IPS-18c (cell line): ENCODE measurements at regions not wholly inside any gene's neighbourhood (a gene's known extent, or its start where the extent isn't known, plus 50 kb on each side); places are given as distances from the start of the nearest gene placed in this dataset.
"Not testable (repeated sequence)": the region's sequence is repeated elsewhere in the genome, so short reads cannot be mapped to it uniquely, and the experiment has no call there.

Source experiments
- H3K4me3 ChIP-seq: 2 replicates; pipeline ENCODE4 v1.7.0; 2013; ENCODE audit warnings: low read depth, mild to moderate bottlenecking, low read length, moderate library complexity; ENCODE audit not compliant: insufficient read depth
- H3K9me3 ChIP-seq: one replicate; pipeline ENCODE4 v1.6.1; 2013; ENCODE audit warnings: mild to moderate bottlenecking, low read length, moderate library complexity; ENCODE audit not compliant: control insufficient read depth, insufficient read depth

- Histone ChIP-seq H3K9me3 (peaks cover 4% of the 10 kb centered on the region), H3K4me3 (no peak overlapping the region)
Observed at GRCh38 chr4:54449999-54450398, 207.8 kb upstream of the KIT start.

GRCh38 chr4:54466960-54467359, 190.8 kb upstream of the KIT start:
- not testable (repeated sequence) for H3K4me3 ChIP-seq, H3K9me3 ChIP-seq

- H3K4me3 ChIP-seq: no peak overlapping the region
- no peaks in the 10 kb centered on the region for H3K9me3 ChIP-seq
Observed at GRCh38 chr4:54473077-54473545, 184.6 kb upstream of the KIT start.

- H3K9me3 ChIP-seq: no peaks in the 10 kb centered on the region
Observed at GRCh38 chr4:54473798-54474197, 184.0 kb upstream of the KIT start.

GRCh38 chr4:54475546-54475945, 182.2 kb upstream of the KIT start:
- Histone ChIP-seq H3K9me3 (no peaks in the 10 kb centered on the region), H3K4me3 (no peak overlapping the region)

More at GRCh38 chr4:54473798-54474197, 184.0 kb upstream of the KIT start:
- H3K4me3 ChIP-seq: no peak overlapping the region

GRCh38 chr4:54482529-54483200, 175.1 kb upstream of the KIT start:
- no peak overlapping the region for H3K4me3 ChIP-seq
- H3K9me3 ChIP-seq: no peaks in the 10 kb centered on the region

- Histone ChIP-seq H3K4me3 (no peak overlapping the region), H3K9me3 (no peaks in the 10 kb centered on the region)
Observed at GRCh38 chr4:54484383-54484782, 173.4 kb upstream of the KIT start.

- no peak overlapping the region for H3K4me3 ChIP-seq
- H3K9me3 ChIP-seq: no peaks in the 10 kb centered on the region
Observed at GRCh38 chr4:54487491-54487890, 170.3 kb upstream of the KIT start.

GRCh38 chr4:54493862-54494261, 163.9 kb upstream of the KIT start:
- no peak overlapping the region for H3K4me3 ChIP-seq

GRCh38 chr4:54495091-54495490, 162.7 kb upstream of the KIT start:
- Histone ChIP-seq H3K4me3 (no peak overlapping the region), H3K9me3 (no peaks in the 10 kb centered on the region)

More at GRCh38 chr4:54493862-54494261, 163.9 kb upstream of the KIT start:
- no peaks in the 10 kb centered on the region for H3K9me3 ChIP-seq

- Histone ChIP-seq H3K4me3 (no peak overlapping the region), H3K9me3 (no peaks in the 10 kb centered on the region)
Observed at GRCh38 chr4:54495641-54496040, 162.1 kb upstream of the KIT start.

- H3K4me3 ChIP-seq: no peak overlapping the region
- no peaks in the 10 kb centered on the region for H3K9me3 ChIP-seq
Observed at GRCh38 chr4:54496412-54496811, 161.3 kb upstream of the KIT start.

GRCh38 chr4:54497947-54498346, 159.8 kb upstream of the KIT start:
- no peak overlapping the region for H3K4me3 ChIP-seq

GRCh38 chr4:54498661-54499111, 159.1 kb upstream of the KIT start:
- Histone ChIP-seq H3K9me3 (no peaks in the 10 kb centered on the region), H3K4me3 (no peak overlapping the region)

More at GRCh38 chr4:54497947-54498346, 159.8 kb upstream of the KIT start:
- no peaks in the 10 kb centered on the region for H3K9me3 ChIP-seq

GRCh38 chr4:54499308-54500074, 158.3 kb upstream of the KIT start:
- H3K4me3 ChIP-seq: no peak overlapping the region

GRCh38 chr4:54505362-54505761, 152.4 kb upstream of the KIT start:
- peaks cover 2% of the 10 kb centered on the region for H3K9me3 ChIP-seq
- no peak overlapping the region for H3K4me3 ChIP-seq

More at GRCh38 chr4:54499308-54500074, 158.3 kb upstream of the KIT start:
- H3K9me3 ChIP-seq: no peaks in the 10 kb centered on the region

GRCh38 chr4:54505996-54506395, 151.8 kb upstream of the KIT start:
- no peak overlapping the region for H3K4me3 ChIP-seq
- peaks cover 2% of the 10 kb centered on the region for H3K9me3 ChIP-seq

GRCh38 chr4:54509057-54509456, 148.7 kb upstream of the KIT start:
- Histone ChIP-seq H3K9me3 (peaks cover 2% of the 10 kb centered on the region), H3K4me3 (no peak overlapping the region)
